ENCODE measurements at regions not wholly inside any gene's neighbourhood (a gene's known extent, or its start where the extent isn't known, plus 50 kb on each side); places are given as distances from the start of the nearest gene placed in this dataset.
A peak's percentile ranks its signal among the peaks of the same experiment; 100 is the strongest.
"Not testable (repeated sequence)": the region's sequence is repeated elsewhere in the genome, so short reads cannot be mapped to it uniquely, and the experiment has no call there.

GRCh38 chr7:114813624-114814023 is 108.3 kb upstream of the MDFIC start:
- CTCF ChIA-PET, result interaction anchor here (0.7 kb wide), 1 partner anchor 1996 kb away, joined by 3 read pairs; no protein-coding TSS in a partner anchor
- POLR2A ChIA-PET, result no interaction called here
- Histone ChIP-seq H3K9me3 (ENCODE audit: control insufficient read depth, insufficient read depth, low read depth, low read length) (no peaks in the 10 kb centered on the region), H3K4me1 (ENCODE audit: control insufficient read depth, insufficient read depth, low read length) (no peaks in the 10 kb centered on the region), H3K4me3 (ENCODE audit: low read depth, low read length) (no peak overlapping the region), H3K27ac (ENCODE audit: extremely low read depth, low read depth, low read length) (no peak overlapping the region), H3K36me3 (ENCODE audit: control insufficient read depth in 2 of 2, insufficient read depth in 1 of 2, low read length in 2 of 2) (no peaks in the 10 kb centered on the region)
- TF ChIP-seq ZNF768 (tag by site-specific recombination; IDR thresholded peaks at IDR 0.05) (no peak), ZNF121 (tag by site-specific recombination; IDR thresholded peaks at IDR 0.05) (no peak), ZNF146 (tag by site-specific recombination; IDR thresholded peaks at IDR 0.05) (no peak), ZNF350 (tag by site-specific recombination; IDR thresholded peaks at IDR 0.05) (no peak), ZNF19 (tag by site-specific recombination; IDR thresholded peaks at IDR 0.05; ENCODE audit: low read depth) (no peak), ZNF335 (tag by site-specific recombination; conservative IDR thresholded peaks at IDR 0.05) (no peak), MEIS1 (CRISPR knock-in tag; IDR thresholded peaks at IDR 0.05; ENCODE audit: borderline replicate concordance) (no peak), ZNF600 (tag by site-specific recombination; IDR thresholded peaks at IDR 0.05) (no peak), PBX3 (CRISPR knock-in tag; IDR thresholded peaks at IDR 0.05) (no peak), ZBTB7A (tag by site-specific recombination; IDR thresholded peaks at IDR 0.05; ENCODE audit: low read depth) (no peak), ZNF473 (tag by site-specific recombination; IDR thresholded peaks at IDR 0.05) (no peak)
- TF ChIP-seq, protein P1, sequence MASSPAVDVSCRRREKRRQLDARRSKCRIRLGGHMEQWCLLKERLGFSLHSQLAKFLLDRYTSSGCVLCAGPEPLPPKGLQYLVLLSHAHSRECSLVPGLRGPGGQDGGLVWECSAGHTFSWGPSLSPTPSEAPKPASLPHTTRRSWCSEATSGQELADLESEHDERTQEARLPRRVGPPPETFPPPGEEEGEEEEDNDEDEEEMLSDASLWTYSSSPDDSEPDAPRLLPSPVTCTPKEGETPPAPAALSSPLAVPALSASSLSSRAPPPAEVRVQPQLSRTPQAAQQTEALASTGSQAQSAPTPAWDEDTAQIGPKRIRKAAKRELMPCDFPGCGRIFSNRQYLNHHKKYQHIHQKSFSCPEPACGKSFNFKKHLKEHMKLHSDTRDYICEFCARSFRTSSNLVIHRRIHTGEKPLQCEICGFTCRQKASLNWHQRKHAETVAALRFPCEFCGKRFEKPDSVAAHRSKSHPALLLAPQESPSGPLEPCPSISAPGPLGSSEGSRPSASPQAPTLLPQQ (tag by site-specific recombination; IDR thresholded peaks at IDR 0.05), result no peak
- TF ChIP-seq, protein P2, sequence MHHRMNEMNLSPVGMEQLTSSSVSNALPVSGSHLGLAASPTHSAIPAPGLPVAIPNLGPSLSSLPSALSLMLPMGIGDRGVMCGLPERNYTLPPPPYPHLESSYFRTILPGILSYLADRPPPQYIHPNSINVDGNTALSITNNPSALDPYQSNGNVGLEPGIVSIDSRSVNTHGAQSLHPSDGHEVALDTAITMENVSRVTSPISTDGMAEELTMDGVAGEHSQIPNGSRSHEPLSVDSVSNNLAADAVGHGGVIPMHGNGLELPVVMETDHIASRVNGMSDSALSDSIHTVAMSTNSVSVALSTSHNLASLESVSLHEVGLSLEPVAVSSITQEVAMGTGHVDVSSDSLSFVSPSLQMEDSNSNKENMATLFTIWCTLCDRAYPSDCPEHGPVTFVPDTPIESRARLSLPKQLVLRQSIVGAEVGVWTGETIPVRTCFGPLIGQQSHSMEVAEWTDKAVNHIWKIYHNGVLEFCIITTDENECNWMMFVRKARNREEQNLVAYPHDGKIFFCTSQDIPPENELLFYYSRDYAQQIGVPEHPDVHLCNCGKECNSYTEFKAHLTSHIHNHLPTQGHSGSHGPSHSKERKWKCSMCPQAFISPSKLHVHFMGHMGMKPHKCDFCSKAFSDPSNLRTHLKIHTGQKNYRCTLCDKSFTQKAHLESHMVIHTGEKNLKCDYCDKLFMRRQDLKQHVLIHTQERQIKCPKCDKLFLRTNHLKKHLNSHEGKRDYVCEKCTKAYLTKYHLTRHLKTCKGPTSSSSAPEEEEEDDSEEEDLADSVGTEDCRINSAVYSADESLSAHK (tag by site-specific recombination; IDR thresholded peaks at IDR 0.05), result no peak
- TF ChIP-seq, protein P3, sequence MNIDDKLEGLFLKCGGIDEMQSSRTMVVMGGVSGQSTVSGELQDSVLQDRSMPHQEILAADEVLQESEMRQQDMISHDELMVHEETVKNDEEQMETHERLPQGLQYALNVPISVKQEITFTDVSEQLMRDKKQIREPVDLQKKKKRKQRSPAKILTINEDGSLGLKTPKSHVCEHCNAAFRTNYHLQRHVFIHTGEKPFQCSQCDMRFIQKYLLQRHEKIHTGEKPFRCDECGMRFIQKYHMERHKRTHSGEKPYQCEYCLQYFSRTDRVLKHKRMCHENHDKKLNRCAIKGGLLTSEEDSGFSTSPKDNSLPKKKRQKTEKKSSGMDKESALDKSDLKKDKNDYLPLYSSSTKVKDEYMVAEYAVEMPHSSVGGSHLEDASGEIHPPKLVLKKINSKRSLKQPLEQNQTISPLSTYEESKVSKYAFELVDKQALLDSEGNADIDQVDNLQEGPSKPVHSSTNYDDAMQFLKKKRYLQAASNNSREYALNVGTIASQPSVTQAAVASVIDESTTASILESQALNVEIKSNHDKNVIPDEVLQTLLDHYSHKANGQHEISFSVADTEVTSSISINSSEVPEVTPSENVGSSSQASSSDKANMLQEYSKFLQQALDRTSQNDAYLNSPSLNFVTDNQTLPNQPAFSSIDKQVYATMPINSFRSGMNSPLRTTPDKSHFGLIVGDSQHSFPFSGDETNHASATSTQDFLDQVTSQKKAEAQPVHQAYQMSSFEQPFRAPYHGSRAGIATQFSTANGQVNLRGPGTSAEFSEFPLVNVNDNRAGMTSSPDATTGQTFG (tag by site-specific recombination; IDR thresholded peaks at IDR 0.05; ENCODE audit: borderline replicate concordance), result no peak

- H3K4me1 ChIP-seq (ENCODE audit: control insufficient read depth, insufficient read depth, low read length); POLR2A ChIA-PET; H3K4me3 ChIP-seq (ENCODE audit: low read depth, low read length); H3K9me3 ChIP-seq (ENCODE audit: control insufficient read depth, insufficient read depth, low read depth, low read length); CTCF ChIA-PET; H3K27ac ChIP-seq (ENCODE audit: extremely low read depth, low read depth, low read length); H3K36me3 ChIP-seq (ENCODE audit: control insufficient read depth in 2 of 2, insufficient read depth in 1 of 2, low read length in 2 of 2): not testable (repeated sequence)
- TF ChIP-seq ZNF146 (tag by site-specific recombination; IDR thresholded peaks at IDR 0.05) (peak; percentile 78; the same call in 1 of the 2 replicates), ZNF580 (tag by site-specific recombination; IDR thresholded peaks at IDR 0.05) (0 out of 2 replicates have a peak, but pooled peaks have one; percentile 33)
Observed at GRCh38 chr7:114817036-114817435, 104.9 kb upstream of the MDFIC start.

All from HEK293 (cell line).